Neural progenitor cell (in vitro differentiated cells): ENCODE measurements at regions not wholly inside any gene's neighbourhood (a gene's known extent, or its start where the extent isn't known, plus 50 kb on each side); places are given as distances from the start of the nearest gene placed in this dataset.

Experiments
- EZH2phosphoT487 ChIP-seq: fragments of 200-600 bp; sonication (generic); IDR thresholded peaks from 2 replicates; pipeline ENCODE4 v1.6.1; 2017; ENCODE audit warnings: antibody characterized with exemption
- TF ChIP-seq, protein P1 (sequence below): fragments of 200-600 bp; sonication (generic); IDR thresholded peaks from 2 replicates; pipeline ENCODE4 v1.5.1; 2017; ENCODE audit warnings: antibody characterized with exemption, mild to moderate bottlenecking

GRCh38 chr4:137890812-137891211 is 351.3 kb downstream of the SLC7A11 start:
- TF ChIP-seq, protein P1, sequence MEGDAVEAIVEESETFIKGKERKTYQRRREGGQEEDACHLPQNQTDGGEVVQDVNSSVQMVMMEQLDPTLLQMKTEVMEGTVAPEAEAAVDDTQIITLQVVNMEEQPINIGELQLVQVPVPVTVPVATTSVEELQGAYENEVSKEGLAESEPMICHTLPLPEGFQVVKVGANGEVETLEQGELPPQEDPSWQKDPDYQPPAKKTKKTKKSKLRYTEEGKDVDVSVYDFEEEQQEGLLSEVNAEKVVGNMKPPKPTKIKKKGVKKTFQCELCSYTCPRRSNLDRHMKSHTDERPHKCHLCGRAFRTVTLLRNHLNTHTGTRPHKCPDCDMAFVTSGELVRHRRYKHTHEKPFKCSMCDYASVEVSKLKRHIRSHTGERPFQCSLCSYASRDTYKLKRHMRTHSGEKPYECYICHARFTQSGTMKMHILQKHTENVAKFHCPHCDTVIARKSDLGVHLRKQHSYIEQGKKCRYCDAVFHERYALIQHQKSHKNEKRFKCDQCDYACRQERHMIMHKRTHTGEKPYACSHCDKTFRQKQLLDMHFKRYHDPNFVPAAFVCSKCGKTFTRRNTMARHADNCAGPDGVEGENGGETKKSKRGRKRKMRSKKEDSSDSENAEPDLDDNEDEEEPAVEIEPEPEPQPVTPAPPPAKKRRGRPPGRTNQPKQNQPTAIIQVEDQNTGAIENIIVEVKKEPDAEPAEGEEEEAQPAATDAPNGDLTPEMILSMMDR = no peak
- no peak for TF ChIP-seq EZH2phosphoT487
